ENCODE measurements at regions not wholly inside any gene's neighbourhood (a gene's known extent, or its start where the extent isn't known, plus 50 kb on each side); places are given as distances from the start of the nearest gene placed in this dataset.
A peak's percentile ranks its signal among the peaks of the same experiment; 100 is the strongest.
"Not testable (repeated sequence)": the region's sequence is repeated elsewhere in the genome, so short reads cannot be mapped to it uniquely, and the experiment has no call there.

DNA sequence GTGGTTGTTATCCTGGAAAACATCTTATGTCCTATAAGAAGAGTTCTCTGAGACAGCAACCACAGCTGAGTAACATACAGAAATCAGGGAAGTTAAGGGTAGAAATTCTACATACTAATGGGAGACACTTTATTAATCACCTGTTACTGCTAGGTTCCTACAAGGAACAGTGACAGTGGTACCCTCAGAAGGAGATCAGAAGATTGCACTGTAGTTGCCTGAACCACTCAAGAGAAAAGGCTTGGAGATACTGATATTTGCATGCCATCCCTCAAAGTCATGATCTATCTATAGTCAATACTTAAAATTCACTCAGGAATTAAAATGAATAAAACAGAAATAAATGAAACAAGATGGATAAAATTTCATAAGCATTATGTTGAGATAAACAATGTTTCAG is 136.0 kb downstream of the LMLN start:
- Mint-ChIP-seq H3K36me3 (ENCODE audit: low read depth) (no peaks in the 10 kb centered on the region), H3K4me1 (peaks cover 9% of the 10 kb centered on the region), H3K9me3 (peaks cover 15% of the 10 kb centered on the region), H3K4me3 (no peak overlapping the region), H3K27ac (no peak overlapping the region), H3K27me3 (peaks cover 20% of the 10 kb centered on the region)
- DNase-seq: no peak
- POLR2A ChIA-PET: no interaction called here
- CTCF ChIA-PET: no interaction called here
- TF ChIP-seq, protein P1, sequence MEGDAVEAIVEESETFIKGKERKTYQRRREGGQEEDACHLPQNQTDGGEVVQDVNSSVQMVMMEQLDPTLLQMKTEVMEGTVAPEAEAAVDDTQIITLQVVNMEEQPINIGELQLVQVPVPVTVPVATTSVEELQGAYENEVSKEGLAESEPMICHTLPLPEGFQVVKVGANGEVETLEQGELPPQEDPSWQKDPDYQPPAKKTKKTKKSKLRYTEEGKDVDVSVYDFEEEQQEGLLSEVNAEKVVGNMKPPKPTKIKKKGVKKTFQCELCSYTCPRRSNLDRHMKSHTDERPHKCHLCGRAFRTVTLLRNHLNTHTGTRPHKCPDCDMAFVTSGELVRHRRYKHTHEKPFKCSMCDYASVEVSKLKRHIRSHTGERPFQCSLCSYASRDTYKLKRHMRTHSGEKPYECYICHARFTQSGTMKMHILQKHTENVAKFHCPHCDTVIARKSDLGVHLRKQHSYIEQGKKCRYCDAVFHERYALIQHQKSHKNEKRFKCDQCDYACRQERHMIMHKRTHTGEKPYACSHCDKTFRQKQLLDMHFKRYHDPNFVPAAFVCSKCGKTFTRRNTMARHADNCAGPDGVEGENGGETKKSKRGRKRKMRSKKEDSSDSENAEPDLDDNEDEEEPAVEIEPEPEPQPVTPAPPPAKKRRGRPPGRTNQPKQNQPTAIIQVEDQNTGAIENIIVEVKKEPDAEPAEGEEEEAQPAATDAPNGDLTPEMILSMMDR (IDR thresholded peaks at IDR 0.05): no peak
- no peak for ATAC-seq (ENCODE audit: low read depth)
- intact Hi-C loops (cut with micrococcal nuclease): no loop called here

DNA sequence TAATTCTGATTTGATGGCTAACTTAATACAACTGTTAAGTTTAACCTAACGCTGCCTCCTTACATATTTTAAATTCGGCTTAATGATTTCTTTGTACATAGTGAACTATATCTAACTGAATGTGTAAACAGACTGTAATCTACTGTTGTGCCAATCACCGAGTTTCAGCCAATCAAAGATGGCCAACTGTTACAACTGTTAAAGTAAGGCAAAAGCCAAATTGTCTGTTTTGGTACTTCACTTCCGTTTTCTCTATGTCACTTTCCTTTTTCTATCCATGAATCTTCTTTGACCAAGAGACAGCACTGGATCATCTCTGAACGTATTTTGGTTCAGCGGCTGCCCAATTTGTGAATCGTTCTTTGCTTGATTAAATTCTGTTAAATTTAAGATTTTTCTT is 137.0 kb downstream of the LMLN start:
- no peak overlapping the region for H3K27ac Mint-ChIP-seq
- TF ChIP-seq, protein P1 (IDR thresholded peaks at IDR 0.05): no peak
- peaks cover 15% of the 10 kb centered on the region for H3K9me3 Mint-ChIP-seq
- peaks cover 20% of the 10 kb centered on the region for H3K27me3 Mint-ChIP-seq
- peaks cover 9% of the 10 kb centered on the region for H3K4me1 Mint-ChIP-seq
- H3K4me3 Mint-ChIP-seq: no peak overlapping the region
- ATAC-seq (ENCODE audit: low read depth): no peak
- CTCF ChIA-PET: no interaction called here
- intact Hi-C loops (cut with micrococcal nuclease): no loop called here
- DNase-seq: no peak
- no peaks in the 10 kb centered on the region for H3K36me3 Mint-ChIP-seq (ENCODE audit: low read depth)
- POLR2A ChIA-PET: no interaction called here

- H3K27me3 Mint-ChIP-seq; DNase-seq; H3K9me3 Mint-ChIP-seq; H3K36me3 Mint-ChIP-seq (ENCODE audit: low read depth); ATAC-seq (ENCODE audit: low read depth); POLR2A ChIA-PET; intact Hi-C loops (cut with micrococcal nuclease); CTCF ChIA-PET: not testable (repeated sequence)
- peaks cover 11% of the 10 kb centered on the region for H3K4me1 Mint-ChIP-seq
- peak overlapping the region; percentile 29 for H3K4me3 Mint-ChIP-seq
- peak overlapping the region; percentile 77 for H3K27ac Mint-ChIP-seq
Observed at GRCh38 chr3:198098661-198099081, 138.7 kb downstream of the LMLN start.

- H3K4me3 Mint-ChIP-seq; H3K36me3 Mint-ChIP-seq (ENCODE audit: low read depth); POLR2A ChIA-PET; DNase-seq; CTCF ChIA-PET; H3K27me3 Mint-ChIP-seq; intact Hi-C loops (cut with micrococcal nuclease); ATAC-seq (ENCODE audit: low read depth): not testable (repeated sequence)
- peaks cover 12% of the 10 kb centered on the region for H3K9me3 Mint-ChIP-seq
- H3K4me1 Mint-ChIP-seq: peaks cover 14% of the 10 kb centered on the region
- peak overlapping the region; percentile 30 for H3K27ac Mint-ChIP-seq
Observed at GRCh38 chr3:198103070-198103469, 143.1 kb downstream of the LMLN start.

DNA sequence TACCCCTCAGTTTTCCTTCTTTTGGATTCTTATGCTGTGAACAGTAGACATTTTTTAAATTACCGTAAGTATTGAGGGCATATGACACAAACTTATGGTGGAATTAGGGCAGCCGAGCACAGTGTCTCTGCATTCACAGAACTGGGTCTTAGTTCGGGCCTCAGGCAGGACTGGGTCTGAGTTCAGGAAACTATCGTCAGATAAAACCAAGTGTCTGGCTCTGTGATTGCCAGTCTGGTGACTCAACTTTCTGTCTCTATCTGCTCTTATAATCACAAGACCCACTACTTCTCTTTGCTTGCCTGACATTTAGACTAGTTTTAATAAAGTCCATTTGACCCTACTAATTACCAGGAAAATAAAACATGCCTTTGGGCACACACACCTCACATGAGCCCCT is 146.2 kb downstream of the LMLN start:
- ChIA-PET CTCF (no interaction called here), POLR2A (no interaction called here)
- intact Hi-C loops (cut with micrococcal nuclease): no loop called here
- Mint-ChIP-seq H3K27me3 (peaks cover 14% of the 10 kb centered on the region), H3K36me3 (ENCODE audit: low read depth) (peaks cover 3% of the 10 kb centered on the region), H3K4me1 (peaks cover 9% of the 10 kb centered on the region), H3K4me3 (no peak overlapping the region), H3K9me3 (peaks cover 15% of the 10 kb centered on the region), H3K27ac (no peak overlapping the region)
- DNase-seq (no peak), ATAC-seq (ENCODE audit: low read depth) (no peak)
- TF ChIP-seq, protein P1 (IDR thresholded peaks at IDR 0.05): no peak

DNA sequence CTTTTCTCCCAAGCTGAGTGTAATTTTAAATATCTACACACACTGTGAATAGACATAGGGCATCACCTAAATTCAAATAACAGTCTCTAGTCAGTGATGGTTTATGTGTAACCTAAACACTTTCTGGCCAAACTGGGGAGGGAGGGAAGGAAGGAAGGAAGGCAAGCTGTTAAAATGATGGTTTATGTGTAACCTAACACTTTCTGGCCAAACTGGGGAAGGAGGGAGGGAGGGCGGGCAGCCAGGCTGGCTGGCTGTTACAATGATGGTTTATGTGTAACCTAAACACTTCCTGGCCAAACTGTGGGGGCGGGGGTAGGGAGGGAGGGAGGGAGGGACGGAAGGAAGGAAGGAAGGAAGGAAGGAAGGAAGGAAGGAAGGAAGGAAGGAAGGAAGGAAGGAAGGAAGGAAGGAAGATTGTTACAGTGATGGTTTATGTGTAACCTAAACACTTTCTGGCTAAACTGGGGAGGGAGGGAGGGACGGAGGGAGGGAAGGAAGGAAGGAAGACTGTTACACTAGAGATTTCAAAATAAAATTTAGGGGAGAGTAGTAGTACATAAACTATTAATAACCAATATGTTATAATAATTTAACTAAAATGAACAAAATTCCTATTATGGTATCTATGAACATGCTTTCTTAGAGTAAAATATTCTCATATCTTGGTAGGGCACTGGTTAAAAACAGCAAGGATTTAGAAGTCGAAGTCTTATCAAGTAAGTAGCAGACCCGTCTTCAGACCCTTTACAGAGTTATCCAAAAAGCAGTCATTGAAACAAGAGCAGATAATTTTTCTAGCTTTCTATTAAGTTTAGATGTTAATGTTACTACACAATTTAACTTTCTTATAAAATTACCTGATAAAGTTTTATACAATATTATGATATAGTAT is 148.1 kb downstream of the LMLN start:
- H3K4me3 Mint-ChIP-seq: no peak overlapping the region
- ATAC-seq (ENCODE audit: low read depth) (no peak), DNase-seq (no peak)
- H3K9me3 Mint-ChIP-seq: peaks cover 17% of the 10 kb centered on the region
- ChIA-PET POLR2A (no interaction called here), CTCF (no interaction called here)
- TF ChIP-seq, protein P1 (IDR thresholded peaks at IDR 0.05): no peak
- intact Hi-C loops (cut with micrococcal nuclease): no loop called here
- H3K27me3 Mint-ChIP-seq: peaks cover 23% of the 10 kb centered on the region
- H3K36me3 Mint-ChIP-seq (ENCODE audit: low read depth): peaks cover 3% of the 10 kb centered on the region
- peaks cover 11% of the 10 kb centered on the region for H3K4me1 Mint-ChIP-seq
- H3K27ac Mint-ChIP-seq: no peak overlapping the region

All from activated B cell treated with CpG ODN at 0.5 μM for 24 hours (primary cell).